Right ventricle myocardium inferior (tissue), 1 donor: ENCODE measurements at regions not wholly inside any gene's neighbourhood (a gene's known extent, or its start where the extent isn't known, plus 50 kb on each side); places are given as distances from the start of the nearest gene placed in this dataset.
"Not testable (repeated sequence)": the region's sequence is repeated elsewhere in the genome, so short reads cannot be mapped to it uniquely, and the experiment has no call there.

Experiments used
- ATAC-seq: fragments of 200-7000 bp; cut with Tn5 transposase; one replicate; pipeline ENCODE4 v1.9.1; 2020; ENCODE audit warnings: mild to moderate bottlenecking, moderate library complexity
- DNase-seq: peaks from one replicate; pipeline ENCODE4 v3.0.0; 2021; ENCODE audit errors: missing footprints
- intact Hi-C: fragments of 100-400 bp; cut with DNase I; formaldehyde crosslinking; loops from one replicate; pipeline ENCODE4 v1.11.0; 2022
- donor health status: DM: no; HTN: yes; CAD: no; lungs with severe emphysema.

DNA sequence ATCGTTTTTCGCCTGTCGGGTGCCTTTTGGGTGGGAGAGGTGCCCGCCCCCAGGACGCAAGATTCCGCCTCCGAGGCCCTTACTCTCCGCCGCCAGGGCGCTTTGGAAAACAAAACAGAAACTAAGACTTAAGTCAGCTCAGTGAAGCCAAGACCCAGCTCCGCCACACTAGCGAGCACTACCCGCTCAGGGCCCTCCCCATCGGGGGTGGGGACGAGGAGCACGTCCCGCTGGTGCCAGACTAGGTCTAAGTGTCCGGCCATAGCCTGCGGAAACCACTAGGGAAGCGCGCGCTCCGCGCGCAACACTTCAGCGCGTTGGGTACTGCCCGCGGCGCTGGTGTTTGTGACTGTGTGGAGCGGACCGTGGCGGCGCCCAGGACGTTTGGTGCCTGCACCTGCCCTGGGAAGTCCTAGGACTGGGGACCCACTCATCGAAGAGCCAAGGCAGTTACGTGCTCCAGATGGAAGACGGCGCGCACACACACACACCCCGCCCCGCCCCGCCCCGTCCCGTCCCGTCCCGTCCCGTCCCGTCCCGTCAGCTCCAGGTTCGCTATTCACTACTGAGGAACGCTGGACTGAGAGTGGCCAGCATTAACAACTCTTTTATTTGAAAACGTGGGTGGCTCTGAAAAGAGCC lies 57.6 kb upstream of the BOLA1 start:
- DNase-seq, intact Hi-C loops: not testable (repeated sequence)
- ATAC-seq = peak; percentile 79

DNA sequence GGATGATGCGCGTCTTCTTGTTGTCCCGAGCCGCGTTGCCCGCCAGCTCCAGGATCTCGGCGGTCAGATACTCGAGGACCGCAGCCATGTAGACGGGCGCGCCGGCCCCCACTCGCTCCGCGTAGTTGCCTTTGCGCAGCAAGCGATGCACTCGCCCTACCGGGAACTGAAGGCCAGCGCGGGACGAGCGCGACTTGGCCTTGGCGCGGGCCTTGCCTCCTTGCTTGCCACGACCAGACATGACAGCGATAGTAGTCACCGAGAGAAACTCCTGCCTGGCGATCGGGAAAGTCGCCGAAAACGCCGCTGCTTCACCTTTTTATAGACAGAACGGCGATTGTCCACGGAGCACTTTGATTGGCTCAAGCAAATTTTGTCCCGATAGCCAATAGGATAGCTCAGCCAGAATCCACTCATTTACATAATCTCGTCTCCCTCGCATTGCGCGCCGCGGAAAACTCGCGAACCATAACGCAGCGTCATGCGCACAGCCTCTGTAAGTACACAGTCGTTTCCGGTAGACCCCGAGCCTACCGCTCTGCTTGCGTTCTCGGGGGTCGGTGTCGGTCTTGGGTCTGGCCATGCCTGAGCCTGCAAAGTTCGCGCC lies 56.8 kb upstream of the BOLA1 start:
- ATAC-seq = peak; percentile 90
- DNase-seq, intact Hi-C loops: not testable (repeated sequence)

DNA sequence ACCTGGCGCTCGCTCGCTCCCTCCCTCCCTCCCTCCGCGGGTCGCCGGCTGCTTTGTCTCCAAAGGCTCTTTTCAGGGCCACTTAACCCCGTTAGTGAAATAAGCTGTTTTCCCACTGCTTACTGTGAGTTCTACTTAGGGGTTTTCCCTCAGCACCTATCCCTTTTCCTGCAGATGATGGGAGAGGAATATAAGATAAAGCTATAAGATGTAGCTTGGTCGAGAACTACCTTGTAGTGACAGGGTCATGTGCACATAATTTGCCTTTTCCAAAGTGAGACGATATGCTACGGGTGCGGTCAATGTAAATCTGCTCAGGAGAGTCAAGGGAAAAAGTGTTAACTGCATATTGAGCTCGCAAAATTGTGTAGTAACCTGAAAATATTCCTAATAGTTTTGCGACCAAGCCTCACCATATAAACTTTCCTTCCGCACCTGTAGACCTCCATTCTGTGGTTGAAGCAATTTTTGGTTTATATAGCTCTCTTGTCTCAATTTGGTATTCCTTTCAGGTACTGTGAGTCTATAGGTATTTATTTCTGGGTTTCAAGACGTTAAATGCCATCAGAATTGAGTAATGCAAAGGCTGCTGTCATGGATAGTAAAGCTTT lies 55.8 kb upstream of the BOLA1 start:
- DNase-seq (no peak), ATAC-seq (no peak)
- intact Hi-C loops = no loop called here

DNA sequence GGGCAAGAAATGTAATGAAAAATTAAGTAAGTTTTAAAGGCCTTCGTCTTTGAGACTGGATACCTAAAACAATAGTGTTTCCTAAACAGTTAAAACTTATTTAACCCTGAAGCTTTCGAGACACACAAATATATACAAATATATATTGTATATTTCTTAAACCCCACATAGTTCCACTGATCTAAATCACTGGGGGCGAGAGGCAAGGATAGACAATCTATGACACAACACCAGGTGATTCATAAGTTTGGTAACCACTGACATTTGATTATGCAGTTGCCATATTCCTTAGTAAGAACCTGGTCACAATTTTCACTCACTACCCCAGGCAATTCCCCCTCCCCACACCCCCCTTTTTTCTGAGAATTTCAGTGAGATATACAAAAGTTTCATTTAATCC lies 55.3 kb upstream of the BOLA1 start:
- ATAC-seq (no peak), DNase-seq (no peak)
- intact Hi-C loops = no loop called here

DNA sequence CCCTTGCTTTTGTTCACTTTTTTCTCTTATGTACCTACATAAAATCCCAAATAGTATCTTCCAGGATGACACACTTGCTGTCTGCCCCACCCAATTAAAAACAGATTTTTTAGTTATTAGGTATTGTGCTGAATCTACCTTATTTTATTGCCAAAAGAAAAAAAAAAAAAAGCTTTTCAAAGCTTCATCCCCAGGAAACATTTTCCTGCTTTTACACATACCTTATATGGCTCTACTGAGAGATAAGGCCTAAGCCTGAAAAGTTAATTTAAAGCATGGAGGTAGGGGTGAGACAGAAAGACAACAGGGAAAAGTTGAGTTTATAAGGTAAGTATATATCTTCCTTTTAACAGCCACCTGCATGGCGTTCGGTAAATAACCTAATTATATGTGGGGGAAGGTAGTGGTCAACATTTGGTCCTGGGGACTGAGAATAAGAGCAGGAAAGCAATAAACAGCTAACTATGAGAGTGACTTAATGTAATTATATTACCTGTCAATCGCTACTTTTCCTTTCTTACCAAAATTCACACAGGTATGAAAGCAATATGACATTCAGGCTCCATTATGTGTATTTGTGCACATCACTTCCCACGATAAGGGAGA lies 54.6 kb upstream of the BOLA1 start:
- ATAC-seq (no peak), DNase-seq (no peak)
- intact Hi-C loops = no loop called here

DNA sequence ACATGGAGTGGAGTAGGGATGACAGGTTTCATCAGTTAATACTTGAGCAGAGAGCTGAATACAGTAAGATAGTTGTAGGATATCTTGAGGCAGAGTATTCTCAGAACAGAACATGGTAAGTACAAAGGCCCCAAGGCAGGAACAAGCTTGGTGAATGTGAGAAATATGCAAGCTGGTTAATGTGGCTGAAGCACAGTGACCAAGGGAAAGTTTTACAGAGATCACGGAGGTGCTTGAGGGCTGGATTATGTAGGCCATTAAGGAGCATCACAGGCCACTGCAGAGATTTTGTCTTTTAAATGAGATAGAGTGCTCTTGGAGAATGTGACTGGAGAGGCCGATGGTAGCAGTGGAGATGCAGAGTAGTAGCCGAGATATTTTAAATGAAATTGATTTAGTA lies 54.0 kb upstream of the BOLA1 start:
- DNase-seq = no peak
- ATAC-seq = no peak
- intact Hi-C loops = no loop called here

DNA sequence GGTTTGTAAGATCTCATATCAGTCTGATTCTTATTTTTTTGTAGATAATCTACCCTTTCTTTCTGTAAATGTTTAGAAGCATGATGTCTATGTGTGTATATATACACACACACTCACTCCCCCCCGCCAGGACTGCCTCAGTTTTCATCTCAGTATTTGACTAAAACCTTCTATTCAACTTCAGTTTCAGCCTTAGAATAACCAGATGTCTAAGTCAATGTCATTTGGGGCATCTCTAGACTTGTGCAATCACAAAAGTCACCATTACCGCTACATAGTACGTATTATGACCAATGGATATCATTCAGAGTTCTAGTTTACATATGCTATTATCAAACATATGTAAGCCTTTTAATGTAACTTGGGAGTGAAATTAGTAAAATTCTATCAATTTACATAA lies 53.3 kb upstream of the BOLA1 start:
- ATAC-seq (no peak), DNase-seq (no peak)
- intact Hi-C loops = no loop called here

DNA sequence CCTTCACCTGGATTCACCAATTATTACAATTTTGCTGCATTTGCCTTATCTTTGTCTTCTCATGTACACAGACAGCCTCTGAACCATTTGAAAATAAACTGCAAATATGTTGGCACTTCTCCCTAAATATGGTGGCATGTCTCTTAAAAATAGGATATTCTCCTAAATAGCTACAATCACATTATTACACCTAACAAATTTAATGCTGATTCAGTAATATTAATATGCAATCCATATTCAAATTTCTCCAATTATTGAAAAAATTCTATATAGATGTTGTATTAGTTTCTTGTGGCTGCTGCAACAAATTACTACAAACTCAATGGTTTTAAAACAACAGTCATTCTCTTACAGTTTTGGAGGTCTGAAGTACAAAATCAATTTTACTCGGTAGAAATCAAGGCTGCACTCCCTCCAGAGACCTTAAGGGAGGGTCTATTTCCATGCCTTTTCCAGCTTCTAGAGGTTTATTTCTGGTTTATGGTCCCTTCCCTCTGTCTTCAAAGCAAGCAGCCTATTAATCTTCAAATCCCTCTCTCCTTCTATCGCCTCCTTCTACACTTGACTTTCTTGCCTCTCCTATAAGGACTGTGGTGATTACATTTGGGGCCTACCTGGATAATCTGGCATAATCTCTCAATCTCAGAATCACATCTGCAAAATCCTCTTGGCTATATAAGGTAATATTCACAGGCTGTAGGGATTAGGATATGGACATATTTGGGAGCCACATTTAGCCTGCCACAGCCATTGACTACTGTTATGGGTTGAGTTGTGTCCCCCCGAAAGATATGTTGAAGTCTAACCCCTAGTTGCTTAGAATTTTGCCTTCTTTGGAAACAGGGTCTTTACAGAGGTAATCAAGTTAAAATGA lies 52.5 kb upstream of the BOLA1 start:
- DNase-seq = no peak
- intact Hi-C loops = no loop called here

DNA sequence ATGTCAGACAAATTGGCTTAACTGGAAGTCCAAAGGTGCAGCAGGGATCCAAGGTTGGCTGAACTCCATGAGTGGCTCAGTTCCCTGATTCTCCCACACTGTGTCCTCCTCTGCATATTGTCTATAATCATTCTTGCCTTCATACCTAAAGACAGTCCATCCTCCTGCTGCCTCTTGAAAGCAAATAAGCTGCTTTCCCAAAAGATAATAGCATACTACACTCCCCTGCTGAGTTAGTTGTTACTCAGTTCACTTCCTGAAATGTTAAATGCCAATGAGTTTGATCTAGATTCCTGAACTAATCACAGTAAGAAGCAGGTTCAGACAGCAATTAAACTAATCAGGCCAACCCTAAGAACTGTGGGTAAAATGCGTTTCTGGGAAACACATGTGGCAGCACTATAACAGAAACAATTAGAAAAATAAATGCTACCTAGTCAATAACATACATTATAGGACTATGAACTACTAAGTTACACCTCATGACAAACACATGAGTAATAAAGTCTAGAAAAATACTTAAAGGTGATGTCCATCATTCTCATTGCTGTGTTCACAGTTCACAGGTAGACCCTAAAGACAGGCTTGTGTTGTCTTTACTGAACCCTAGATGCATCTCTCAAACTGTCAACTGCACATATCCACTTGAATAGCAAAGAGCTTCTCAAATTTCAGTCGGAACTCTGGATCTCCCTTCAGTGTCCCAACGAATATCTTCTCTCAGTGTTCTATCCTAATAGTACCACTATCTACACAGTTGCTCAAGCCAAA lies 50.8 kb upstream of the BOLA1 start:
- intact Hi-C loops = no loop called here
- DNase-seq (no peak), ATAC-seq (no peak)

More for the DNA sequence above, 52.5 kb upstream of the BOLA1 start:
- no peak for ATAC-seq

DNA sequence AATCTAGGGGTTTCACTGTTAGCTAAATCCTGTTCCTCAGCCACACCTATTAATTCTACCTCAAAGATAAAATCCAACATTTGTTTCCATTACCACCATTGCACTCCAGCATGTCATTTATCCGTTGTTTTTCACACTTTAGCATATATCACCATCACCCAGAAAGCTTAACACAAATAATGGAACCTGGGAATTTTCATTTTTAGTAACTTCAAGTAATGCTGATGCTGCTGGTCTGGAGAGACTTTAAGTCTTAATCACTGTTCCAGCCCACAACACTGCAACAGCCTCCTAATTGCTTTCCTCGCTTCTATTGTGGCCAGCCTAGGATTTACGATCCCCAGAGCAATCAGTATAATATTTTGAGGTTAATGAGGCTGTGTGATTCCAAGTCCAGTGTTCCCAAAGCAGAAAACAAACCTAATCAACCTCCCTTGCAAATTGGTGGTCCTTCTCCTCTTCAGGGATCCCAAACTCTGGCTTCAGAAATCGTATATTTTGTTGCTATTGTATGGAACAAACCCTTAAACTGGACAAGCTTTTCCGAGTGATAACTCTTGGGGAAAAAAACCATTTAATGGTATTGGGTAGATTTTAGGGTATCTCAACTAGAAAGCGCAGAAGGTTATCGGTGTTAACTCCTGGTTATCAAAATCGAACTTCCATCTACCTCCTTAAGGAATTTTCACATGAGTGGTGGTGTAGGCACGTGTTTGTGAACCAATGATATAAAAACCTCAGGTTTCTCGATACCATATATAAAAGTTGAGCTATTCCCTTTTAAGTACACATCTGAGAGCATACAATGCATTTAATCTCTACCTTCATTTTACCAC lies 50.0 kb upstream of the BOLA1 start:
- no peak for ATAC-seq
- intact Hi-C loops = no loop called here
- no peak for DNase-seq
